Endothelial cell of umbilical vein (primary cell): ENCODE measurements at regions not wholly inside any gene's neighbourhood (a gene's known extent, or its start where the extent isn't known, plus 50 kb on each side); places are given as distances from the start of the nearest gene placed in this dataset.

Experiments used
- BruUV-seq: library from RNA; stranded (reverse); fragments of 400-500 nt; replicated peaks from 2 replicates; lab custom pipeline; 2021; lab: Mats Ljungman, UMichigan
- CTCF ChIA-PET: fragments of 300-600, 350-600 bp; sonication (Branson Sonifier 250); formaldehyde crosslinking; loops from one replicate; lab custom pipeline; 2021; ENCODE audit warnings: antibody characterized with exemption, inconsistent platforms; lab: Charles Lee
- POLR2A ChIA-PET: fragments of 300-600, 350-600 bp; sonication (Branson Sonifier 250); formaldehyde crosslinking; loops from one replicate; lab custom pipeline; 2021; ENCODE audit warnings: antibody characterized with exemption, inconsistent platforms; lab: Charles Lee
- DNase-seq: peaks from one replicate; pipeline ENCODE4 v3.0.0-alpha.2; 2011; ENCODE audit warnings: low read depth, low spot score
- FAIRE-seq: peaks from 2 replicates; lab custom pipeline; 2011; peaks lifted over from hg19 to GRCh38; lab: Jason Lieb, UNC
- H2AFZ ChIP-seq: 2 replicates; pipeline ENCODE4 v1.6.0; 2012; ENCODE audit warnings: low read depth, low read length, control low read depth, inconsistent platforms
- H3K27ac ChIP-seq: 2 replicates; pipeline ENCODE4 v1.5.1; 2011; ENCODE audit warnings: low read depth, mild to moderate bottlenecking, control low read depth, low read length, moderate library complexity; ENCODE audit not compliant: insufficient read depth
- H3K27me3 ChIP-seq, 2 experiments: 2 replicates each; pipeline versions ENCODE4 v1.6.0 to v1.6.1; 2011; ENCODE audit warnings: low read length in 2 of 2, mixed read lengths in 1 of 2; ENCODE audit not compliant: control insufficient read depth in 2 of 2, insufficient read depth in 2 of 2
- H3K36me3 ChIP-seq, 2 experiments: 2 replicates in 1 of 2; 3 replicates in 1 of 2; pipeline ENCODE4 v1.5.1; 2011; ENCODE audit warnings: low read length in 2 of 2, mild to moderate bottlenecking in 1 of 2, moderate library complexity in 1 of 2; ENCODE audit not compliant: control insufficient read depth in 2 of 2, insufficient read depth in 2 of 2; ENCODE audit errors: extremely low read depth in 1 of 2
- H3K4me1 ChIP-seq: 3 replicates; pipeline ENCODE4 v1.5.1; 2011; ENCODE audit warnings: mild to moderate bottlenecking, low read length; ENCODE audit not compliant: control insufficient read depth, insufficient read depth; ENCODE audit errors: extremely low read depth
- H3K4me2 ChIP-seq: 2 replicates; pipeline ENCODE4 v1.6.1; 2011; ENCODE audit warnings: low read length, control low read depth, mixed read lengths; ENCODE audit not compliant: insufficient read depth
- H3K4me3 ChIP-seq, 3 experiments: fragments of 200-600 bp in 1 of 3; sonication (generic), shearing (Covaris generic) in 1 of 3; replicated peaks in 1 of 3; 2 replicates each; pipeline ENCODE4 v1.5.1; 2011 to 2016; ENCODE audit warnings: control low read depth in 3 of 3, low read length in 3 of 3, mild to moderate bottlenecking in 2 of 3, inconsistent platforms in 1 of 3, low read depth in 1 of 3, moderate library complexity in 1 of 3; ENCODE audit not compliant: insufficient read depth in 1 of 3
- H3K79me2 ChIP-seq: 2 replicates; pipeline ENCODE4 v1.6.0; 2012; ENCODE audit warnings: low read length, inconsistent platforms; ENCODE audit not compliant: control insufficient read depth, insufficient read depth
- H3K9ac ChIP-seq: replicated peaks from 2 replicates; pipeline ENCODE3; 2011; ENCODE audit warnings: low read length, control low read depth; ENCODE audit not compliant: insufficient read depth; ENCODE audit errors: extremely low read depth
- H3K9me1 ChIP-seq: replicated peaks from 3 replicates; pipeline ENCODE4 v1.6.0; 2011; ENCODE audit warnings: mild to moderate bottlenecking, low read length; ENCODE audit not compliant: control insufficient read depth, insufficient read depth; ENCODE audit errors: extremely low read depth
- H3K9me3 ChIP-seq: replicated peaks from 2 replicates; pipeline ENCODE4 v1.5.1; 2012; ENCODE audit warnings: low read length, inconsistent platforms; ENCODE audit not compliant: control insufficient read depth, insufficient read depth
- H4K20me1 ChIP-seq: replicated peaks from 2 replicates; pipeline ENCODE3; 2011; ENCODE audit warnings: mild to moderate bottlenecking, low read length; ENCODE audit not compliant: control insufficient read depth, insufficient read depth; ENCODE audit errors: extremely low read depth
- EZH2 ChIP-seq: IDR thresholded peaks from 2 replicates; pipeline ENCODE4 v1.6.1; 2012; ENCODE audit warnings: borderline replicate concordance, low read depth, mild to moderate bottlenecking, moderate library complexity, low read length, inconsistent platforms; ENCODE audit not compliant: severe bottlenecking
- FOS ChIP-seq: IDR thresholded peaks from 2 replicates; pipeline ENCODE4 v1.6.1; 2011; ENCODE audit warnings: mild to moderate bottlenecking, low read length, moderate library complexity, borderline replicate concordance; ENCODE audit not compliant: insufficient read depth
- GATA2 ChIP-seq: IDR thresholded peaks from 2 replicates; pipeline ENCODE4 v1.7.0; 2011; ENCODE audit warnings: low read depth, mild to moderate bottlenecking, moderate library complexity, mixed read lengths, low read length; ENCODE audit not compliant: insufficient read length, insufficient read depth
- JUN ChIP-seq: IDR thresholded peaks from 2 replicates; pipeline ENCODE4 v1.6.1; 2011; ENCODE audit warnings: borderline replicate concordance, low read depth; ENCODE audit not compliant: insufficient read length, insufficient read depth
- MYC ChIP-seq: IDR thresholded peaks from one replicate; pipeline ENCODE4 v1.6.1; 2011; ENCODE audit warnings: mild to moderate bottlenecking, low read depth, low read length
- POLR2A ChIP-seq: IDR thresholded peaks from 2 replicates; pipeline ENCODE4 v1.6.1; 2012; ENCODE audit warnings: low read depth, mild to moderate bottlenecking, control low read depth, low read length
- POLR2AphosphoS5 ChIP-seq: IDR thresholded peaks from 2 replicates; pipeline ENCODE4 v1.6.1; 2012; ENCODE audit warnings: low read depth, mild to moderate bottlenecking, control low read depth, low read length, moderate library complexity; ENCODE audit not compliant: insufficient read depth
- dilution Hi-C: fragments of 300-500 bp; cut with MboI; formaldehyde crosslinking; loops from one replicate; pipeline ENCODE4 v1.15.0; 2019; ENCODE audit warnings: low sequenced_read_pairs; ENCODE audit not compliant: extremely low pct_ligation_motif_present
- intact Hi-C: fragments of 100-400 bp; cut with micrococcal nuclease; formaldehyde crosslinking; loops from one replicate; pipeline ENCODE4 v1.10.0; 2022
- TF ChIP-seq, protein P1 (sequence below): IDR thresholded peaks from 2 replicates; pipeline ENCODE4 v1.6.1; 2011; ENCODE audit not compliant: insufficient read depth, insufficient read length
- TF ChIP-seq, protein P2 (sequence below), 2 donors: IDR thresholded peaks; 1 replicate in 1 of 2; 2 replicates in 1 of 2; pipeline ENCODE4 v1.5.1; 2011; ENCODE audit warnings: low read length in 2 of 2, mild to moderate bottlenecking in 2 of 2, moderate library complexity in 2 of 2, control low read depth in 1 of 2, inconsistent platforms in 1 of 2, low read depth in 1 of 2; ENCODE audit not compliant: insufficient read depth in 1 of 2; ENCODE audit errors: extremely low read depth in 1 of 2

DNA sequence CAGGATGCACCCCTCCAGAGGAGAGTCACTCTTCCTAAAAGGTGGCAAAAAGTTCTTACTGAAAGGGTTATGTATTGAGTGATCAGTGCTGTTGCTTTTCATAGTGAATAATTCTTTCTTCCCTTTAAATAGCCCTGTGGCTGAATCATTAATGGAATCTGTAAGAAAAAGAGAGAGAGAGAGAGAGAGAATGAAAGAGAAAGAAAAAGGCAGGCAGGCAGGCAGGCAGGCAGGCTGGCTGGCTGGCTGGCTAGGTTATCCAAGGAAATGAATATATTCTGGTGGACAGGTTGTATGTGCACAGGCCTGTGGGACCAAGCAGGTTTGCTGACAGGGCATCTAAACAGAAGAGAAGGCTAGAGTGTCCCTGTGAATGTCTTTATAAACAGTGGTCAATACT is 100.5 kb downstream of the DLEU7 start:
- FAIRE-seq (no peak), DNase-seq (no peak)
- Histone ChIP-seq H3K27me3 (peaks cover 8 to 12% of the 10 kb centered on the region in 2 experiments), H2AFZ (no peak overlapping the region), H3K9me3 (no peaks in the 10 kb centered on the region), H3K27ac (no peak overlapping the region), H3K4me2 (no peak overlapping the region), H3K4me1 (no peaks in the 10 kb centered on the region), H4K20me1 (no peaks in the 10 kb centered on the region), H3K4me3 (no peak overlapping the region), H3K36me3 (no peaks in the 10 kb centered on the region), H3K9ac (no peak overlapping the region), H3K9me1 (no peaks in the 10 kb centered on the region), H3K79me2 (no peaks in the 10 kb centered on the region)
- dilution Hi-C loops: no loop called here
- ChIA-PET POLR2A (no interaction called here), CTCF (no interaction called here)
- TF ChIP-seq MYC (no peak), FOS (no peak), EZH2 (no peak), POLR2A (no peak), POLR2AphosphoS5 (no peak), JUN (no peak), GATA2 (no peak)
- TF ChIP-seq, protein P1, sequence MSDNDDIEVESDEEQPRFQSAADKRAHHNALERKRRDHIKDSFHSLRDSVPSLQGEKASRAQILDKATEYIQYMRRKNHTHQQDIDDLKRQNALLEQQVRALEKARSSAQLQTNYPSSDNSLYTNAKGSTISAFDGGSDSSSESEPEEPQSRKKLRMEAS: no peak
- TF ChIP-seq, protein P2, sequence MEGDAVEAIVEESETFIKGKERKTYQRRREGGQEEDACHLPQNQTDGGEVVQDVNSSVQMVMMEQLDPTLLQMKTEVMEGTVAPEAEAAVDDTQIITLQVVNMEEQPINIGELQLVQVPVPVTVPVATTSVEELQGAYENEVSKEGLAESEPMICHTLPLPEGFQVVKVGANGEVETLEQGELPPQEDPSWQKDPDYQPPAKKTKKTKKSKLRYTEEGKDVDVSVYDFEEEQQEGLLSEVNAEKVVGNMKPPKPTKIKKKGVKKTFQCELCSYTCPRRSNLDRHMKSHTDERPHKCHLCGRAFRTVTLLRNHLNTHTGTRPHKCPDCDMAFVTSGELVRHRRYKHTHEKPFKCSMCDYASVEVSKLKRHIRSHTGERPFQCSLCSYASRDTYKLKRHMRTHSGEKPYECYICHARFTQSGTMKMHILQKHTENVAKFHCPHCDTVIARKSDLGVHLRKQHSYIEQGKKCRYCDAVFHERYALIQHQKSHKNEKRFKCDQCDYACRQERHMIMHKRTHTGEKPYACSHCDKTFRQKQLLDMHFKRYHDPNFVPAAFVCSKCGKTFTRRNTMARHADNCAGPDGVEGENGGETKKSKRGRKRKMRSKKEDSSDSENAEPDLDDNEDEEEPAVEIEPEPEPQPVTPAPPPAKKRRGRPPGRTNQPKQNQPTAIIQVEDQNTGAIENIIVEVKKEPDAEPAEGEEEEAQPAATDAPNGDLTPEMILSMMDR (IDR thresholded peaks at IDR 0.05; ENCODE audit: extremely low read depth in 1 of 2, insufficient read depth in 1 of 2, low read depth in 1 of 2, low read length in 2 of 2): no peak
- no TSS peak for BruUV-seq
- intact Hi-C loops: no loop called here
